ENCODE measurements at regions not wholly inside any gene's neighbourhood (a gene's known extent, or its start where the extent isn't known, plus 50 kb on each side); places are given as distances from the start of the nearest gene placed in this dataset.

GRCh38 chr2:126436411-126436810 lies 219.5 kb upstream of the GYPC start:
- TF ChIP-seq TEAD4 (CRISPR knock-in tag; IDR thresholded peaks at IDR 0.05): no peak
- TF ChIP-seq ESRRA (CRISPR knock-in tag; IDR thresholded peaks at IDR 0.05; ENCODE audit: borderline replicate concordance): no peak
- TF ChIP-seq, protein P1, sequence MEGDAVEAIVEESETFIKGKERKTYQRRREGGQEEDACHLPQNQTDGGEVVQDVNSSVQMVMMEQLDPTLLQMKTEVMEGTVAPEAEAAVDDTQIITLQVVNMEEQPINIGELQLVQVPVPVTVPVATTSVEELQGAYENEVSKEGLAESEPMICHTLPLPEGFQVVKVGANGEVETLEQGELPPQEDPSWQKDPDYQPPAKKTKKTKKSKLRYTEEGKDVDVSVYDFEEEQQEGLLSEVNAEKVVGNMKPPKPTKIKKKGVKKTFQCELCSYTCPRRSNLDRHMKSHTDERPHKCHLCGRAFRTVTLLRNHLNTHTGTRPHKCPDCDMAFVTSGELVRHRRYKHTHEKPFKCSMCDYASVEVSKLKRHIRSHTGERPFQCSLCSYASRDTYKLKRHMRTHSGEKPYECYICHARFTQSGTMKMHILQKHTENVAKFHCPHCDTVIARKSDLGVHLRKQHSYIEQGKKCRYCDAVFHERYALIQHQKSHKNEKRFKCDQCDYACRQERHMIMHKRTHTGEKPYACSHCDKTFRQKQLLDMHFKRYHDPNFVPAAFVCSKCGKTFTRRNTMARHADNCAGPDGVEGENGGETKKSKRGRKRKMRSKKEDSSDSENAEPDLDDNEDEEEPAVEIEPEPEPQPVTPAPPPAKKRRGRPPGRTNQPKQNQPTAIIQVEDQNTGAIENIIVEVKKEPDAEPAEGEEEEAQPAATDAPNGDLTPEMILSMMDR (IDR thresholded peaks at IDR 0.05): no peak
- TF ChIP-seq NFYB (CRISPR knock-in tag; conservative IDR thresholded peaks at IDR 0.05; ENCODE audit: low read depth): no peak
- no peak for TF ChIP-seq ZNF281 (CRISPR knock-in tag; IDR thresholded peaks at IDR 0.05)
- TF ChIP-seq, protein P2, sequence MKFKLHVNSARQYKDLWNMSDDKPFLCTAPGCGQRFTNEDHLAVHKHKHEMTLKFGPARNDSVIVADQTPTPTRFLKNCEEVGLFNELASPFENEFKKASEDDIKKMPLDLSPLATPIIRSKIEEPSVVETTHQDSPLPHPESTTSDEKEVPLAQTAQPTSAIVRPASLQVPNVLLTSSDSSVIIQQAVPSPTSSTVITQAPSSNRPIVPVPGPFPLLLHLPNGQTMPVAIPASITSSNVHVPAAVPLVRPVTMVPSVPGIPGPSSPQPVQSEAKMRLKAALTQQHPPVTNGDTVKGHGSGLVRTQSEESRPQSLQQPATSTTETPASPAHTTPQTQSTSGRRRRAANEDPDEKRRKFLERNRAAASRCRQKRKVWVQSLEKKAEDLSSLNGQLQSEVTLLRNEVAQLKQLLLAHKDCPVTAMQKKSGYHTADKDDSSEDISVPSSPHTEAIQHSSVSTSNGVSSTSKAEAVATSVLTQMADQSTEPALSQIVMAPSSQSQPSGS (CRISPR knock-in tag; IDR thresholded peaks at IDR 0.05; ENCODE audit: borderline replicate concordance, low read depth): no peak
- no peak for TF ChIP-seq KAT7 (CRISPR knock-in tag; IDR thresholded peaks at IDR 0.05; ENCODE audit: borderline replicate concordance)

Measured in WTC11 (cell line).